ENCODE measurements at regions not wholly inside any gene's neighbourhood (a gene's known extent, or its start where the extent isn't known, plus 50 kb on each side); places are given as distances from the start of the nearest gene placed in this dataset.

DNA sequence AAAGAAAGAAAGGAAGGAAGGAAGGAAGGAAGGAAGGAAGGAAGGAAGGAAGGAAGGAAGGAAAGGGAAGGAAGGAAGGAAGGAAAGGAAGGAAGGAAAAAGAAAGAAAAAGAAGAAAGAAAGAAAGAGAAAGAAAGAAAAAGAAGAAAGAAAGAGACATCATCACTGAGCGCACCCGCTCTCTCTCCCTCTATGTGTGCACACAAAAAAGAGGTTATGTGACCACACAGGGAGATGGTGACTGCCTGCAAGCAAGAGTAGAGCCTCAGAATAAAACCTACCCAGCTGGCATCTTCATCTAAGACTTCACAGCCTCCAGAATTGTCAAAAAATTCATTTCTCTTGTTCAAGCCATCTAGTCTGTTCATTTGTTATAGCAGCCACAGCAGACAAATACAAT is 1307.4 kb upstream of the ACVR2A start:
- no peak for DNase-seq
- Histone ChIP-seq H3K27me3 (ENCODE audit: insufficient read depth in 3 of 3, low read length in 2 of 3) (no peaks in the 10 kb centered on the region), H3K4me1 (no peaks in the 10 kb centered on the region), H3K36me3 (ENCODE audit: insufficient read depth in 1 of 2, low read depth in 1 of 2) (no peaks in the 10 kb centered on the region), H3K9me3 (no peaks in the 10 kb centered on the region), H3K4me3 (no peak overlapping the region), H3K27ac (no peak overlapping the region)
- TF ChIP-seq, protein P1, sequence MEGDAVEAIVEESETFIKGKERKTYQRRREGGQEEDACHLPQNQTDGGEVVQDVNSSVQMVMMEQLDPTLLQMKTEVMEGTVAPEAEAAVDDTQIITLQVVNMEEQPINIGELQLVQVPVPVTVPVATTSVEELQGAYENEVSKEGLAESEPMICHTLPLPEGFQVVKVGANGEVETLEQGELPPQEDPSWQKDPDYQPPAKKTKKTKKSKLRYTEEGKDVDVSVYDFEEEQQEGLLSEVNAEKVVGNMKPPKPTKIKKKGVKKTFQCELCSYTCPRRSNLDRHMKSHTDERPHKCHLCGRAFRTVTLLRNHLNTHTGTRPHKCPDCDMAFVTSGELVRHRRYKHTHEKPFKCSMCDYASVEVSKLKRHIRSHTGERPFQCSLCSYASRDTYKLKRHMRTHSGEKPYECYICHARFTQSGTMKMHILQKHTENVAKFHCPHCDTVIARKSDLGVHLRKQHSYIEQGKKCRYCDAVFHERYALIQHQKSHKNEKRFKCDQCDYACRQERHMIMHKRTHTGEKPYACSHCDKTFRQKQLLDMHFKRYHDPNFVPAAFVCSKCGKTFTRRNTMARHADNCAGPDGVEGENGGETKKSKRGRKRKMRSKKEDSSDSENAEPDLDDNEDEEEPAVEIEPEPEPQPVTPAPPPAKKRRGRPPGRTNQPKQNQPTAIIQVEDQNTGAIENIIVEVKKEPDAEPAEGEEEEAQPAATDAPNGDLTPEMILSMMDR (IDR thresholded peaks at IDR 0.05) = no peak
- intact Hi-C loops (cut with DNase I) = no loop called here
- 96 to 100% (median 98%) methylated on average over 2 of the region's 2 CpGs for WGBS, 3 donors
- ATAC-seq = no peak

DNA sequence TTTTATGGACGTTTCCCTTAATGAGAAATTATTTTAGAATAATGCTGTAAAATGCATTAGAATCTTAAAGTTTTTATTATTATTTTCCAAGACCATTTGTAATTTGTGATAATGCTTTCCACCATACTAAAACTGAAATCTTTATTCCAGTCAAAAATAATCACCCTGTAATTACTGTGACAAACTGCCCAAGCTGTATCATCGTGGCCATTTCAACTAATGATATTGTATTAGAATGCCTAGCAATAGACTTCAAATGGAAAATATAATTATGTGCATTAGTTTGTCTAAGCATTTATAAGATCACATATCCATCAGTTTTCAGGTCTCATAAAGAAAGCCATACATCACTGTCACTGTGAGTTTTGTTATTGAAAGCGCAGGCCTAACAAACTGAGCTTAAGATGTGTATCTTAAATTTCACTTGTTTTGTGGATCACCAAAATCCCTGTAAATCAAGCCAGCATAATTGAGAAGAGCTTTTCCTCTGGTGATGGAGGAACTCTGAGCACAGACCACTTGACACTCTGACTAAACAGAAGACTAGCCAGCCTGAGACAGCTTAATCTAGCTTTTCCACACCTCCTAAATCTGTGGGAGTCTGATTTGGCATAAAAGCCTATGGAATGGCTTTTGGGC is 1312.2 kb upstream of the ACVR2A start:
- no peak overlapping the region for H3K27ac ChIP-seq
- no peak overlapping the region for H3K4me3 ChIP-seq
- H3K36me3 ChIP-seq (ENCODE audit: insufficient read depth in 1 of 2, low read depth in 1 of 2) = no peaks in the 10 kb centered on the region
- TF ChIP-seq, protein P1 (IDR thresholded peaks at IDR 0.05) = no peak
- ATAC-seq (no peak), DNase-seq (no peak)
- intact Hi-C loops (cut with DNase I) = no loop called here
- H3K4me1 ChIP-seq = no peaks in the 10 kb centered on the region
- WGBS, 3 donors = 41 to 53% (median 52%) methylated on average over 3 of the region's 3 CpGs
- H3K9me3 ChIP-seq = no peaks in the 10 kb centered on the region
- no peaks in the 10 kb centered on the region for H3K27me3 ChIP-seq (ENCODE audit: insufficient read depth in 3 of 3, low read length in 2 of 3)

DNA sequence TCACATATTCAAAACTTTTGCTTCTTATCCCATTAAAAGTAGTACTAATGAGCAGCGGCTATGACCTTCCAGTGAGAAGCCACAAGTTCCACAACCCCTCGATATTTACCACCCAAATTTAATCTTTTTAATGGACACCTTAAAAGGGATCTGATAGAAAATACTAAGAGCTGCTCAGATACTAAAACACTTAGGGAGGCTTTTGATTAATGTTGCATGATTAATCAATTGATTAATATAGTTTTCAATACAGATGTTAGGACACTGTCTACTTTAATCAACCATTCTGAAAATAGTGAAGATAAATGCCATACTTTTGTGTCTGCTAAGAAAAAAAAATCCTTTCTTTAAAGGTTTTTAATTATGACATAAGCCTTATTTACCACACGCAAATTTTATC is 1312.8 kb upstream of the ACVR2A start:
- Histone ChIP-seq H3K27me3 (ENCODE audit: insufficient read depth in 3 of 3, low read length in 2 of 3) (no peaks in the 10 kb centered on the region), H3K9me3 (no peaks in the 10 kb centered on the region), H3K36me3 (ENCODE audit: insufficient read depth in 1 of 2, low read depth in 1 of 2) (no peaks in the 10 kb centered on the region), H3K4me3 (no peak overlapping the region), H3K4me1 (no peaks in the 10 kb centered on the region), H3K27ac (no peak overlapping the region)
- no peak for ATAC-seq
- DNase-seq = no peak
- 51 to 70% (median 53%) methylated on average over 3 of the region's 3 CpGs for WGBS, 3 donors
- TF ChIP-seq, protein P1 (IDR thresholded peaks at IDR 0.05) = no peak
- intact Hi-C loops (cut with DNase I) = no loop called here

DNA sequence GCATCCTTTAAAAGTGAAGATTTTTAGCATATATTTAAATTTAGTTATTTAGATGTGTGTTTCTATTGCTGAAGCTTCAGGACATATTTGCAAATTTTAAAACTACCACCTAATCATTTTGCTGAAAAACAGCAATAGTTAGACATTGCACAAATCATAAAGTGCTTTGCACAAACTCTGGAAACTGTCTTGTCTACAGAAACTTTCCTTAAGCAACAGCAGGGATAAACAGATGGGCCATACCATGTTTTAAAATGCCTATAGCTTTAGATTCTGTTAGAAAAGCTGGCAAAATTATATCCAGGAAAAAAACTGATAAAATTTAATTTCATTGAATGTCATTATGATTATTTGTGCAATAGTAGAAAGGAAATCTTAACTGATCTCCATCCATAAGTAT is 1313.9 kb upstream of the ACVR2A start:
- Histone ChIP-seq H3K9me3 (no peaks in the 10 kb centered on the region), H3K36me3 (ENCODE audit: insufficient read depth in 1 of 2, low read depth in 1 of 2) (no peaks in the 10 kb centered on the region), H3K4me3 (no peak overlapping the region), H3K4me1 (no peaks in the 10 kb centered on the region), H3K27me3 (ENCODE audit: insufficient read depth in 3 of 3, low read length in 2 of 3) (no peaks in the 10 kb centered on the region), H3K27ac (no peak overlapping the region)
- intact Hi-C loops (cut with DNase I) = no loop called here
- ATAC-seq = no peak
- DNase-seq = no peak
- TF ChIP-seq, protein P1 (IDR thresholded peaks at IDR 0.05) = no peak

DNA sequence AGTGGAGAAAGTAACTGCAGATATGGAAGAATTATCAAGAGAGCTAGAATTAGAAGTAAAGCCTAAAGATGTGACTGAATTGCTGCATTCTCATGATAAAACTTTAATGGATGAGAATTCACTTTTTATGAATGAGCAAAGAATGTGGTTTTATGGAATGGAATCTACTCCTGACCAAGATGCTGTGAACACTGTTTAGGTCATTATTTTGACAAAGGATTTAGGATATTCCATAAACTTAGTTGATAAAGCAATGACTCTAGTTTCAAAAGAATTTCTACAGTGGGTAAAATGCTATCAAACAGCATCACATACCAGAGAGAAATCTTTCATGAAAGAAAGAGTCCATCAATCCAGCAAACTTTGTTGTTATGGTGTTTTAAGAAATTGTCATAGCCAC is 1317.7 kb upstream of the ACVR2A start:
- H3K36me3 ChIP-seq (ENCODE audit: insufficient read depth in 1 of 2, low read depth in 1 of 2) = no peaks in the 10 kb centered on the region
- TF ChIP-seq, protein P1 (IDR thresholded peaks at IDR 0.05) = no peak
- H3K27ac ChIP-seq = no peak overlapping the region
- H3K4me1 ChIP-seq = no peaks in the 10 kb centered on the region
- no peaks in the 10 kb centered on the region for H3K27me3 ChIP-seq (ENCODE audit: insufficient read depth in 3 of 3, low read length in 2 of 3)
- intact Hi-C loops (cut with DNase I) = no loop called here
- no peaks in the 10 kb centered on the region for H3K9me3 ChIP-seq
- no peak for DNase-seq
- H3K4me3 ChIP-seq = no peak overlapping the region
- ATAC-seq = no peak

All from psoas muscle (tissue), 7 donors.